GM12865 (cell line): ENCODE measurements at regions not wholly inside any gene's neighbourhood (a gene's known extent, or its start where the extent isn't known, plus 50 kb on each side); places are given as distances from the start of the nearest gene placed in this dataset.

Experiments
- DNase-seq: peaks from one replicate; pipeline ENCODE4 v3.0.0; 2010; ENCODE audit warnings: low read depth
- H3K4me3 ChIP-seq: 2 replicates; pipeline ENCODE4 v1.5.1; 2011; ENCODE audit warnings: mild to moderate bottlenecking, low read depth, low read length, control low read depth
- CTCF ChIP-seq: IDR thresholded peaks from 2 replicates; pipeline ENCODE4 v1.5.1; 2011; ENCODE audit warnings: low read length, control low read depth, low read depth, inconsistent platforms; ENCODE audit not compliant: insufficient read depth; ENCODE audit errors: missing control alignments

GRCh38 chr2:11027195-11027594, 115.5 kb downstream of the KCNF1 start:
- no peak for DNase-seq
- no peak overlapping the region for H3K4me3 ChIP-seq
- TF ChIP-seq CTCF, result no peak

- H3K4me3 ChIP-seq, result no peak overlapping the region
- no peak for DNase-seq
- TF ChIP-seq CTCF, result no peak
Observed at GRCh38 chr2:11028407-11028916, 116.7 kb downstream of the KCNF1 start.

GRCh38 chr2:11029136-11029535, 117.4 kb downstream of the KCNF1 start:
- H3K4me3 ChIP-seq, result no peak overlapping the region
- no peak for TF ChIP-seq CTCF
- no peak for DNase-seq

GRCh38 chr2:11030036-11030435, 118.3 kb downstream of the KCNF1 start:
- no peak overlapping the region for H3K4me3 ChIP-seq
- no peak for DNase-seq
- TF ChIP-seq CTCF, result no peak

GRCh38 chr2:11030909-11031308, 119.2 kb downstream of the KCNF1 start:
- TF ChIP-seq CTCF, result no peak
- no peak for DNase-seq
- H3K4me3 ChIP-seq, result no peak overlapping the region

- no peak for DNase-seq
- TF ChIP-seq CTCF, result no peak
- H3K4me3 ChIP-seq, result no peak overlapping the region
Observed at GRCh38 chr2:11031876-11032275, 120.1 kb downstream of the KCNF1 start.

- no peak for DNase-seq
- H3K4me3 ChIP-seq, result no peak overlapping the region
- TF ChIP-seq CTCF, result no peak
Observed at GRCh38 chr2:11032396-11032795, 120.7 kb downstream of the KCNF1 start.
